Mesendoderm (in vitro differentiated cells): ENCODE measurements at regions not wholly inside any gene's neighbourhood (a gene's known extent, or its start where the extent isn't known, plus 50 kb on each side); places are given as distances from the start of the nearest gene placed in this dataset.
A peak's percentile ranks its signal among the peaks of the same experiment; 100 is the strongest.
"Not testable (repeated sequence)": the region's sequence is repeated elsewhere in the genome, so short reads cannot be mapped to it uniquely, and the experiment has no call there.

ENCODE experiments used
- DNase-seq: peaks from one replicate; pipeline ENCODE4 v3.0.0; 2013
- H2AK5ac ChIP-seq: 2 replicates; pipeline ENCODE4 v1.6.1; 2013; ENCODE audit warnings: low read length, inconsistent platforms
- H2BK120ac ChIP-seq: 2 replicates; pipeline ENCODE4 v1.6.1; 2013; ENCODE audit warnings: low read depth, mild to moderate bottlenecking, low read length, moderate library complexity, mixed read lengths
- H2BK15ac ChIP-seq: replicated peaks from 2 replicates; pipeline ENCODE4 v1.6.1; 2013; ENCODE audit warnings: low read depth, mild to moderate bottlenecking, moderate library complexity
- H2BK5ac ChIP-seq: 2 replicates; pipeline ENCODE4 v1.6.1; 2013; ENCODE audit warnings: low read length, inconsistent platforms
- H3K18ac ChIP-seq: 2 replicates; pipeline ENCODE4 v1.6.1; 2013; ENCODE audit warnings: mild to moderate bottlenecking, low read length, mixed read lengths
- H3K23ac ChIP-seq: one replicate; pipeline ENCODE4 v1.6.1; 2013; ENCODE audit warnings: low read length
- H3K27ac ChIP-seq: 2 replicates; pipeline ENCODE4 v1.5.1; 2013; ENCODE audit warnings: low read depth, mild to moderate bottlenecking, inconsistent platforms, low read length, moderate library complexity
- H3K27me3 ChIP-seq: 2 replicates; pipeline ENCODE4 v1.6.1; 2013; ENCODE audit warnings: low read length, control low read depth, mild to moderate bottlenecking, inconsistent platforms; ENCODE audit not compliant: insufficient read depth, poor library complexity
- H3K36me3 ChIP-seq: 2 replicates; pipeline ENCODE4 v1.6.1; 2013; ENCODE audit warnings: low read length, inconsistent platforms; ENCODE audit not compliant: control insufficient read depth, insufficient read depth
- H3K4ac ChIP-seq: one replicate; pipeline ENCODE4 v1.6.1; 2013; ENCODE audit warnings: low read depth, mild to moderate bottlenecking, low read length, moderate library complexity
- H3K4me1 ChIP-seq: 2 replicates; pipeline ENCODE4 v1.6.1; 2013; ENCODE audit warnings: low read depth, low read length, inconsistent platforms; ENCODE audit not compliant: control insufficient read depth
- H3K4me2 ChIP-seq: 2 replicates; pipeline ENCODE4 v1.6.1; 2013; ENCODE audit warnings: low read length
- H3K4me3 ChIP-seq: 2 replicates; pipeline ENCODE4 v1.5.1; 2013; ENCODE audit warnings: mild to moderate bottlenecking, low read length
- H3K56ac ChIP-seq: one replicate; pipeline ENCODE4 v1.6.1; 2013; ENCODE audit warnings: low read length
- H3K79me1 ChIP-seq: 2 replicates; pipeline ENCODE4 v1.6.1; 2013; ENCODE audit warnings: low read length, inconsistent platforms
- H3K79me2 ChIP-seq: 2 replicates; pipeline ENCODE4 v1.6.1; 2013; ENCODE audit warnings: mild to moderate bottlenecking, low read length; ENCODE audit not compliant: control insufficient read depth, insufficient read depth
- H3K9ac ChIP-seq: 2 replicates; pipeline ENCODE4 v1.6.1; 2013; ENCODE audit warnings: low read length, inconsistent platforms
- H4K5ac ChIP-seq: one replicate; pipeline ENCODE4 v1.6.1; 2013; ENCODE audit warnings: low read length
- H4K8ac ChIP-seq: one replicate; pipeline ENCODE4 v1.6.1; 2013; ENCODE audit warnings: low read depth, mild to moderate bottlenecking, control low read depth, low read length, moderate library complexity
- WGBS: extraction: QIAGEN DNeasy Blood & Tissue Kit; methylation state at CpG from one replicate; pipeline ENCODE4 v1.1.7; 2013; ENCODE audit warnings: low lambda C conversion rate, missing lambda C conversion rate; ENCODE audit not compliant: insufficient coverage; ENCODE audit errors: extremely low coverage; 5-methylcytosine and 5-hydroxymethylcytosine counted together

DNA sequence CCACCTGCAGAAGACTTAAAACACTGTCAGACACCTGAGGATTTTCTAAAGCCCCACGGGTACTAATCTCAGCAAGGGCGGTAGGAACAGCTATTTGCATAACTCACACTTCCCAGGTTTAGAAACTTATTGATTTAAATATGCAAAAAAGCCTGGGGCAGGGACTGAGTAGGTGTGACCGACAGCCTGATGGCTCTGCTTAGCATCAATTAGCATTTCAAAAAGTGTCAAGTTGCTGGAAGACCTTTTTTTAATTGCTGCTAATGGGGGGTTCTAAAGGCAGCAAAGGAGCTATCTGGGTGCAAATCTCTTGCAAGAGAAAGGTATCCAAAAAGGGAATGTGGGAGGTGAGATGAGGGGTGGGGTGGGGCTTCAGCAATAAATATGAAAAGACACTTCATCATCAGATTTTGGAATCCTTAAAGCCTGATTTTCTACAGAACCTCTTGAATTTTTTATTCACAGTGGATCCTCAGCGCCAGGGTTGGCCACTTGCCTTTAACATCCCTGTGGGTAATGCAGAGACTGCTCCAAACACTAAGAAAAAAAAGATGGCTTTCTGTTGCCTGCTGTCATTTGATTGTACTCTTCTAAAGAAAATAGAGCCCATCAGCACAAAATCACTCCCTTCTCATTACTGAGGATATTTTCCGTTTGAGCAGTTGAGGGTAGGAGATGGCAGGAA, 121.1 kb upstream of the RMP24 start:
- no CpG with 5 or more reads among the region's 5 CpGs for WGBS
- H3K4me1 ChIP-seq: peaks cover 20% of the 10 kb centered on the region
- no peaks in the 10 kb centered on the region for H3K27me3 ChIP-seq
- H4K5ac ChIP-seq: no peak overlapping the region
- no peak overlapping the region for H2BK5ac ChIP-seq
- no peaks in the 10 kb centered on the region for H3K79me2 ChIP-seq
- no peak overlapping the region for H3K23ac ChIP-seq
- H3K56ac ChIP-seq: peak overlapping the region; percentile 11
- peak; percentile 94 for DNase-seq
- H2AK5ac ChIP-seq: no peak overlapping the region
- H3K4ac ChIP-seq: no peak overlapping the region
- H3K9ac ChIP-seq: no peak overlapping the region
- H3K18ac ChIP-seq: peak overlapping the region; percentile 33
- no peak overlapping the region for H3K4me2 ChIP-seq
- no peak overlapping the region for H4K8ac ChIP-seq
- H3K27ac ChIP-seq: peak overlapping the region; percentile 39
- H3K79me1 ChIP-seq: no peaks in the 10 kb centered on the region
- H3K36me3 ChIP-seq: no peaks in the 10 kb centered on the region
- H2BK120ac ChIP-seq: peak overlapping the region; percentile 2
- H2BK15ac ChIP-seq: no peak overlapping the region
- no peak overlapping the region for H3K4me3 ChIP-seq

DNA sequence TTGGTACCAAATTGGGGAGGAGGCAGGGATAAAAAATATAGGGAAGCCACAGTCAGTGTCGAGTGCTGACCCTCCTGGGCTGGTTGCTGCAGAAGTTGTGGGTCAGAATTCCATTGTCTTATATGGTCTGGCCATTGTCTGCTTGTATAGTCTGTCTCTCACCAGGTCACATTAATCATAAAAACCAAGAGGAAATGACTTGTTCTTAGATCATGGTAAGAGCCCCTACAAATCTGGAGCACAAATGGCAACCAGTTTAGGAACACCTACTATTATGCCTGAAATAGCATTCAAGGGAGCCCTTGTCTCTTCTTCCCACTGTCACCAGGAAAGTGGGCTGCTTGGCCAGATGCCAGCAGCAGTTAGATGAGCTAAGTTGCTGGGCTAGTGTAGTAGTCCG, 119.7 kb upstream of the RMP24 start:
- Histone ChIP-seq H2BK15ac (no peak overlapping the region), H2BK120ac (no peak overlapping the region), H3K9ac (no peak overlapping the region), H4K5ac (no peak overlapping the region), H3K79me2 (no peaks in the 10 kb centered on the region), H3K27ac (no peak overlapping the region), H2AK5ac (peak overlapping the region; percentile 54), H3K23ac (no peak overlapping the region), H4K8ac (no peak overlapping the region), H3K36me3 (no peaks in the 10 kb centered on the region), H3K79me1 (no peaks in the 10 kb centered on the region), H3K18ac (no peak overlapping the region), H3K4me2 (no peak overlapping the region), H3K56ac (no peak overlapping the region), H2BK5ac (no peak overlapping the region), H3K4me3 (no peak overlapping the region), H3K4ac (no peak overlapping the region), H3K4me1 (peaks cover 20% of the 10 kb centered on the region), H3K27me3 (no peaks in the 10 kb centered on the region)
- no CpG with 5 or more reads among the region's 2 CpGs for WGBS
- no peak for DNase-seq

DNA sequence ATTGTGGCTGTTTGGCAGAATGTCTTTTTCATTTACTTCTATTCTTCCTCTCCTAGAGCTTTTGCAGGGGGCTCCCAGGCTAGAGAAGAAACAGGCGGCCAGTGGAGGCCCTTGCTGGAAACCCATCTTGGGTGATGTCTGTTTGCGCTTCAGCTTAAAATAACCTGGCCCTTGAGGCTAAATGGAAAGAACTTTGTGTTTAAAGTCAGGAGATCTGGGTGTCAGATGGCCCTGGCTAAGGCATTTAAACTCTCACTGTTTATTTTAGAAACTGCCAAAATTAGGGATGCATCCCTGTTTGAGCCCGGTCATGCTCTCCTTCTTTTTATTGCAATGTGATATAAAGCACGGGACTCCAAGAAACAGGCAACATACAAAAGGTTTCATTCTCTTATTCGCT, 118.4 kb upstream of the RMP24 start:
- H3K36me3 ChIP-seq: no peaks in the 10 kb centered on the region
- no peak overlapping the region for H4K5ac ChIP-seq
- peak overlapping the region; percentile 24 for H3K4ac ChIP-seq
- H3K56ac ChIP-seq: no peak overlapping the region
- no peak overlapping the region for H2BK15ac ChIP-seq
- no peaks in the 10 kb centered on the region for H3K79me1 ChIP-seq
- H3K27me3 ChIP-seq: no peaks in the 10 kb centered on the region
- no peak overlapping the region for H3K27ac ChIP-seq
- H2AK5ac ChIP-seq: no peak overlapping the region
- no peaks in the 10 kb centered on the region for H3K79me2 ChIP-seq
- no peak for DNase-seq
- no peak overlapping the region for H3K4me3 ChIP-seq
- WGBS: no CpG with 5 or more reads among the region's 5 CpGs
- no peak overlapping the region for H2BK120ac ChIP-seq
- no peak overlapping the region for H3K4me2 ChIP-seq
- no peak overlapping the region for H2BK5ac ChIP-seq
- H3K9ac ChIP-seq: no peak overlapping the region
- H3K4me1 ChIP-seq: peaks cover 16% of the 10 kb centered on the region
- H4K8ac ChIP-seq: no peak overlapping the region
- H3K18ac ChIP-seq: peak overlapping the region; percentile 65
- H3K23ac ChIP-seq: no peak overlapping the region

GRCh38 chr18:35856178-35856577, 116.3 kb upstream of the RMP24 start:
- no peak overlapping the region for H2BK120ac ChIP-seq
- H3K23ac ChIP-seq: no peak overlapping the region
- H3K79me2 ChIP-seq: no peaks in the 10 kb centered on the region
- no peak overlapping the region for H2AK5ac ChIP-seq
- no peak overlapping the region for H2BK15ac ChIP-seq
- no peak overlapping the region for H4K5ac ChIP-seq
- no peak overlapping the region for H2BK5ac ChIP-seq
- no peak overlapping the region for H3K56ac ChIP-seq
- H4K8ac ChIP-seq: no peak overlapping the region
- no peak overlapping the region for H3K4me3 ChIP-seq
- H3K4me2 ChIP-seq: no peak overlapping the region
- no peaks in the 10 kb centered on the region for H3K27me3 ChIP-seq
- no peaks in the 10 kb centered on the region for H3K79me1 ChIP-seq
- no peak overlapping the region for H3K4ac ChIP-seq
- H3K27ac ChIP-seq: no peak overlapping the region
- WGBS: no CpG with 5 or more reads among the region's 3 CpGs
- H3K36me3 ChIP-seq: no peaks in the 10 kb centered on the region
- H3K18ac ChIP-seq: no peak overlapping the region
- H3K4me1 ChIP-seq: peaks cover 10% of the 10 kb centered on the region
- no peak for DNase-seq
- no peak overlapping the region for H3K9ac ChIP-seq

DNA sequence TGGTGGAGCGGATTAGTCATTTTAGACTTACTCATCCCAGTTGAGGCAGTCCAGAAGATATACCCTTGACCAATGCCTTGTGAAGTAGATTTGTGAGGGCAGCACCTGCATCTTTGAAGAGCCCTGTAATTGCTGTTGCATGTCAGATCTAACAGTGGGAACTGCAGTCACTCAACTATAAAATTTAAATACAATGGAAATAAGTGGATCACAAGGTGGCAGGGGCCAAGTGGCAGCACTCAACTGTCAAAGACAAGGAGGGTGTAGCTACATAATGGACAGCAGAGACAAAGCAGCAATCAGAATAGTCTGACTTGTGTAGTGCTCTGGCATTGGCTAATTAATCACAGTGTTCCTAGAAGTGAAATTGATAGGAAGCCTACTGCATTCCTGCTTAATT, 115.8 kb upstream of the RMP24 start:
- H2BK15ac ChIP-seq, H4K8ac ChIP-seq, H3K27me3 ChIP-seq, H4K5ac ChIP-seq, H3K4me3 ChIP-seq, H2BK5ac ChIP-seq, H3K36me3 ChIP-seq, H3K4ac ChIP-seq, H2AK5ac ChIP-seq, DNase-seq, H3K56ac ChIP-seq, H3K4me2 ChIP-seq, H3K79me1 ChIP-seq, H3K9ac ChIP-seq, H2BK120ac ChIP-seq, H3K23ac ChIP-seq, H3K18ac ChIP-seq, H3K27ac ChIP-seq, H3K79me2 ChIP-seq: not testable (repeated sequence)
- peaks cover 11% of the 10 kb centered on the region for H3K4me1 ChIP-seq
- WGBS: no CpG with 5 or more reads among the region's 1 CpG

DNA sequence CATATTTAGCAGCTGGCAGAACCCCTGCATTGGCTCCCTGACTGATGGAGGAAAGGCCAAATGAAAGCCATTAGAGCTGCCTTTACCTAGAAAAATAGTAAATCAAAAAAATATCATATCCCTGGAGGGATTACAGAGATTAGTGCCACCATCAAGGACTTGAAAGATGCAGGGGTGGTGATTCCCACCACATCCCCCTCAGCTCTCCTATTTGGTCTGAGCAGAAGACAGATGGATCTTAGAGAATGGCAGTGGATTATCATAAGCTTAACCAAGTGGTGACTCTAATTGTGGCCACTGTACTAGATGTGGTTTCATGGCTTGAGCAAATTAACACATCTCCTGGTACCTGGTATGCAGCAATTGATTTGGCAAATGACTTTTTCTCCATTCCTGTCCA, 114.9 kb upstream of the RMP24 start:
- not testable (repeated sequence) for H3K79me2 ChIP-seq, H3K4me2 ChIP-seq, H3K4me1 ChIP-seq, H2BK5ac ChIP-seq, H3K27ac ChIP-seq, H3K27me3 ChIP-seq, H3K9ac ChIP-seq, H3K18ac ChIP-seq, H3K4ac ChIP-seq, H3K56ac ChIP-seq, H3K79me1 ChIP-seq, DNase-seq, H4K5ac ChIP-seq, H3K4me3 ChIP-seq, H2BK15ac ChIP-seq, H4K8ac ChIP-seq, H2AK5ac ChIP-seq, H2BK120ac ChIP-seq, H3K36me3 ChIP-seq, H3K23ac ChIP-seq
